MM.1S (cell line): ENCODE measurements at regions not wholly inside any gene's neighbourhood (a gene's known extent, or its start where the extent isn't known, plus 50 kb on each side); places are given as distances from the start of the nearest gene placed in this dataset.

ENCODE experiments used
- CTCF ChIP-seq: fragments of 300-600 bp; sonication (generic); IDR thresholded peaks from 2 replicates; pipeline ENCODE4 v1.5.1; 2016; ENCODE audit warnings: antibody characterized with exemption, low read length, mixed read lengths
- EZH2 ChIP-seq: fragments of 300-600 bp; sonication (generic); optimal IDR thresholded peaks from 2 replicates; pipeline ENCODE3; 2017; ENCODE audit warnings: low read depth, mild to moderate bottlenecking, antibody characterized with exemption, low read length, mixed read lengths
- EZH2phosphoT487 ChIP-seq: fragments of 300-600 bp; sonication (generic); IDR thresholded peaks from 2 replicates; pipeline ENCODE4 v1.6.1; 2018; ENCODE audit warnings: antibody characterized with exemption, low read length

- no peak for TF ChIP-seq EZH2
- TF ChIP-seq CTCF: no peak
- no peak for TF ChIP-seq EZH2phosphoT487
These were observed 246.3 kb upstream of the ADGRL3 start for GRCh38 chr4:60953826-60954225.
